ENCODE measurements at regions not wholly inside any gene's neighbourhood (a gene's known extent, or its start where the extent isn't known, plus 50 kb on each side); places are given as distances from the start of the nearest gene placed in this dataset.
A peak's percentile ranks its signal among the peaks of the same experiment; 100 is the strongest.

DNA sequence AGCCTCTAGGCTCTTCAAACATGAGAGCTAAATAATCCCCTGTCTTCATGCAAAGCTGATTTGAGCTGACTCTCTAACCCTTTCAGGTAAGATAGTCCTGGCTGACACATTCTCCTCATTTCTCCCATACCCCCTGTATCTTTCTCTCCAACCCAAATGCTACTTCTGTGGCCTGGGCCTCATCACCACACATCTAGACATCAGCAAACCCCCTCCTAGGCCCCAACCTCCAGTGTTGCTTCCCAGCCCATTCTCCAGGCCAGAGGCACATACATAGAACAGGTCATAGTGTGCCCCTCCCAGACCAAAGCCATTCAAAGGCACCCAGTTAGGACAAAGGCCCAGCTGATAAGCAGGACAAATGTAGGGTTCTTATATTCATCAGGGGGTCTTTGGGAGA is 84.9 kb downstream of the ANKRD60 start:
- ATAC-seq: no peak
- H3K27me3 Mint-ChIP-seq: peaks cover 58% of the 10 kb centered on the region
- H3K4me1 Mint-ChIP-seq: no peaks in the 10 kb centered on the region
- peaks cover 8% of the 10 kb centered on the region for H3K9me3 Mint-ChIP-seq
- H3K36me3 Mint-ChIP-seq: no peaks in the 10 kb centered on the region
- no peak overlapping the region for H3K27ac Mint-ChIP-seq
- no peak overlapping the region for H3K4me3 Mint-ChIP-seq

GRCh38 chr20:58142843-58143185 is 85.6 kb downstream of the ANKRD60 start:
- Mint-ChIP-seq H3K27me3 (peaks cover 58% of the 10 kb centered on the region), H3K27ac (no peak overlapping the region), H3K4me1 (no peaks in the 10 kb centered on the region), H3K36me3 (no peaks in the 10 kb centered on the region), H3K9me3 (peaks cover 4% of the 10 kb centered on the region), H3K4me3 (no peak overlapping the region)
- no peak for ATAC-seq

GRCh38 chr20:58141971-58142842 is 86.2 kb downstream of the ANKRD60 start:
- H3K9me3 Mint-ChIP-seq: no peaks in the 10 kb centered on the region
- H3K27ac Mint-ChIP-seq: no peak overlapping the region
- H3K36me3 Mint-ChIP-seq: no peaks in the 10 kb centered on the region
- H3K27me3 Mint-ChIP-seq: peaks cover 61% of the 10 kb centered on the region
- H3K4me3 Mint-ChIP-seq: no peak overlapping the region
- no peak for ATAC-seq
- no peaks in the 10 kb centered on the region for H3K4me1 Mint-ChIP-seq

GRCh38 chr20:58141496-58141895 is 87.0 kb downstream of the ANKRD60 start:
- no peak for ATAC-seq
- Mint-ChIP-seq H3K4me3 (no peak overlapping the region), H3K27ac (no peak overlapping the region), H3K36me3 (no peaks in the 10 kb centered on the region), H3K4me1 (no peaks in the 10 kb centered on the region), H3K9me3 (no peaks in the 10 kb centered on the region), H3K27me3 (peaks cover 68% of the 10 kb centered on the region)

DNA sequence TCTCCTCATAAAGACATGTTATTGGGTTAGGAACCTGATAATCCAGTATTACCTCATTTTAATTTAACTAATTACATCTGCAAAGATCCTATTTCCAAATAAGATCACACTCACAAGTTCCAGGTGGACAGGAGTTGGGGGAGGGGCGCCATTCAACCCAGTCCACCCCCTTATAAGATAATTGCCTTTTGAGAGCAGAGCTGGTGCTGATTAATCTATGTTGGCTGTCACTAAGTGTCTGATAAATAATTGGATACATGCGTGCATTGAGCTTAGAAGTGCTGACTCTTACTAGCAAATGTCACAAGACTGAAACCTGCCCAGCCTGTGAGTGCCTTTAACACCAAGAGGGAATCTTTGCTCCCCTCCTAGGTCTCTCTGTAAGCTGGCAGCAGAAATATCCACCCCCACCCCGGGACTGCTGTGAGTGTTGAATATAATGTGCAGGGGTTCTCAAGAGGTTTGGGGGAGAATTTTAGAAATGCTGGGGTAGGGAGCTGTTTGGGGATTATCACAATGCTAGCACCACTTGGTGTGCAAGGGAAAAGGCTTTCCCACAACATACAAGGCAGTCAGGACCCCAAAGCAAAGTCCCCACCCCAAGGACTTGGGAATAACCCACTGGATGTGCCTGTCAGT is 87.5 kb downstream of the ANKRD60 start:
- no peak overlapping the region for H3K4me3 Mint-ChIP-seq
- H3K27ac Mint-ChIP-seq: no peak overlapping the region
- peaks cover 66% of the 10 kb centered on the region for H3K27me3 Mint-ChIP-seq
- ATAC-seq: no peak
- H3K4me1 Mint-ChIP-seq: no peaks in the 10 kb centered on the region
- no peaks in the 10 kb centered on the region for H3K9me3 Mint-ChIP-seq
- H3K36me3 Mint-ChIP-seq: no peaks in the 10 kb centered on the region

DNA sequence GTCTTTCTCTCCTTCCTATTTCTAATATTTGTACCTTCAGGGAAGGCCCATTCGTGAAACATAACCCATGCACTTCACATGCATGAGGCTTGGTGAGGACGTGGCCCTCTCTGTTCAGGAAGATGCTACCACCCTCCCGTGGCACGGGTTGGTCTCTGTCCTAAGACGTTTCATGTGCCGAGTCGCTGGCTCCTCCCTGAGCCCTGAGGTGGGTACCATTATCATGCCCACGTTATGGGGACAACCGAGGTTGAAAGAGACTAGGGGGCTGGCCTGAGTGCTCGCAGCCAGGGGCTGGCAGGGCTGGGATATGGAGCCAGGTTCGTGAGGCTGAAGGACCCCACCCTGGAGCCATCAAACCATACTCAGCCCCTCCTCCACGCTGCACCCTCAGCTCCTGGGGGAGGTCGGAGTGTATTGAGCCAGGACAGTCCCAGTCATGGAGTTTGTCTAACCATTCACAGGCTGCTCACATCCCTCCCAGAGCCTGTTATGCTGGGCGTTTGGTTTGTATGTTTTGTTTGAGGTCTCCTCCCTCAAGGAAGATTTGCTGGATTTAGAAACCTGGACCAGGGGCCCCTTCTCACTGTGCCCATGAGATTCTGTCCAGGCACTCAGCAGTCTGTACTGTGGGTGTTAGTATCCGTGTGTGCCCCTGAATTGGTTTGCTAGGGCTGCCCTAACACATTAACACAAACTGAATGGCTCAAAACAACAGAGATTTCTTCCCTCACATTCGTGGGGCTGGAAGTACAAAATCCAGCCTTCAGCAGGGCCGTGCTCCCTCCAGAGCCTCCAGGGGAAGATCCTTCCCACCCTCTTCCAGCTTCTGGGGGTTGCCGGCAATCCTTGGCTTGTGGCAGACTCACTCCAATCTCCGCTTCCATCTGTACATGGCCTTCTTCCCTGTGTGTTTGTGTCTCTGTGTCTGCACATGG is 88.3 kb downstream of the ANKRD60 start:
- no peak overlapping the region for H3K27ac Mint-ChIP-seq
- H3K36me3 Mint-ChIP-seq: no peaks in the 10 kb centered on the region
- H3K27me3 Mint-ChIP-seq: peaks cover 65% of the 10 kb centered on the region
- no peaks in the 10 kb centered on the region for H3K9me3 Mint-ChIP-seq
- no peak for ATAC-seq
- H3K4me3 Mint-ChIP-seq: no peak overlapping the region
- no peaks in the 10 kb centered on the region for H3K4me1 Mint-ChIP-seq

DNA sequence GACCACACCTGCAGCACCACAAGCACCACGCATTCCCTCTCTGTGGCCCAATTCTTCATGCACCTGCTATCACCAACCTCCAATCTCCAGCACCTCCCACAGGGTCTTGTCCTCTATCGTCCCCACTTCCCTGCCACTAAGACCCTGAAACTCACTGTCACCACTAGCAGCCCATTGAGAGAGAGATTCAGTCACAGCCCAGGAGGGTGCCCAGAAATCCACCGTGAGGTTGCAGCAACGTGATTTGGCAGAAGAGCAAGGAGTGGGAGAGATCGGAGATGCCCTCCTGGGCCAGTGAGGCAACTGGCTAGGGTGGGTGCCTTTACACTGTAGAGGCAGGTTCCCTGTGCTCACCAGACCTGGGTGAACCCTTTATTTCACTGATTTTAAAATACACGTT is 90.1 kb downstream of the ANKRD60 start:
- Mint-ChIP-seq H3K4me1 (no peaks in the 10 kb centered on the region), H3K36me3 (no peaks in the 10 kb centered on the region), H3K27me3 (peaks cover 66% of the 10 kb centered on the region), H3K27ac (no peak overlapping the region), H3K9me3 (no peaks in the 10 kb centered on the region), H3K4me3 (no peak overlapping the region)
- ATAC-seq: no peak

- peak; percentile 37 for ATAC-seq
- no peaks in the 10 kb centered on the region for H3K4me1 Mint-ChIP-seq
- no peak overlapping the region for H3K4me3 Mint-ChIP-seq
- H3K27me3 Mint-ChIP-seq: peaks cover 70% of the 10 kb centered on the region
- no peaks in the 10 kb centered on the region for H3K9me3 Mint-ChIP-seq
- no peaks in the 10 kb centered on the region for H3K36me3 Mint-ChIP-seq
- no peak overlapping the region for H3K27ac Mint-ChIP-seq
Observed at GRCh38 chr20:58137651-58138265, 90.7 kb downstream of the ANKRD60 start.

- Mint-ChIP-seq H3K27me3 (peaks cover 71% of the 10 kb centered on the region), H3K4me1 (no peaks in the 10 kb centered on the region), H3K36me3 (no peaks in the 10 kb centered on the region), H3K9me3 (no peaks in the 10 kb centered on the region), H3K27ac (no peak overlapping the region), H3K4me3 (no peak overlapping the region)
- ATAC-seq: no peak
Observed at GRCh38 chr20:58137236-58137635, 91.2 kb downstream of the ANKRD60 start.

- Mint-ChIP-seq H3K4me3 (no peak overlapping the region), H3K36me3 (no peaks in the 10 kb centered on the region), H3K27me3 (peaks cover 82% of the 10 kb centered on the region), H3K27ac (no peak overlapping the region), H3K9me3 (no peaks in the 10 kb centered on the region), H3K4me1 (no peaks in the 10 kb centered on the region)
- no peak for ATAC-seq
Observed at GRCh38 chr20:58136149-58136484, 92.3 kb downstream of the ANKRD60 start.

- H3K9me3 Mint-ChIP-seq: no peaks in the 10 kb centered on the region
- H3K4me3 Mint-ChIP-seq: no peak overlapping the region
- no peaks in the 10 kb centered on the region for H3K4me1 Mint-ChIP-seq
- no peak for ATAC-seq
- H3K27ac Mint-ChIP-seq: no peak overlapping the region
- peaks cover 86% of the 10 kb centered on the region for H3K27me3 Mint-ChIP-seq
- no peaks in the 10 kb centered on the region for H3K36me3 Mint-ChIP-seq
Observed at GRCh38 chr20:58135441-58136148, 92.9 kb downstream of the ANKRD60 start.

DNA sequence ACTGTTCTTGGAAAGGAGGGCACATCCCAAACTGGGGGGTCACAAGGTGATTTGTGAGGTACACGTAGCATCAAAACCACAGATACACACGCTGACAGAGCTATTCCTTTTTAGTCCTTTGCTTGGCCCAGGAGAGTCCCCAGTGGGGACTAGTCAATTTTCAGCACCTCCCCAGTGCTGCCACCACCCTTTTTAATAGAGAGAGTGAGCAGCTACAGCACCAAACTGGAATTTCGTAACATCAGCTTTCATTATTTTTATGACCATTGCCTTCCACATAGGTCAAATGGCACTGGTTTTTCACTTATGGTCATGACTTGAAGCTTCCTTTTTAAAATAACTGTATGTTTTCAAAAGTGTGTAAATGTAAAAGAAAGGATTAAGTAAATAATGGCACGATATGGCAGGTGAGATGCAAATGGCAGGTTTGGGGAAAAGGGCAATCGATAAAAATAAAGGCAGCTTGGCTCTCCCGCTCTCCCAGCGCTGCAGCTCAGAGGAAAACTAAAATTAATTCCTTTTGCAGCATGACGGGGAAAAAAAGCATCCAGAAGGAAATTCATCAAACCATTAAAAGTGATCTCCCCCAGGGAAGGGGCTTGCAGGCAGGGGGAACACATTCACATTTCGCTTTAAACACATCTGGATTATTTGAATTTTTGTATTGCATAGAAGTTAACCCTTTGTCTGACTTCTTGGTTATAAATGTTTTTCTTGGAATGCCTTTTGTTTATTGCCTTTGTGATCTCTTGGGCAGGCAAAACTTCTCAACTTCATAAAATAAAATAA is 95.2 kb downstream of the ANKRD60 start:
- Mint-ChIP-seq H3K27ac (no peak overlapping the region), H3K4me1 (no peaks in the 10 kb centered on the region), H3K27me3 (peaks cover 87% of the 10 kb centered on the region), H3K4me3 (no peak overlapping the region), H3K36me3 (no peaks in the 10 kb centered on the region), H3K9me3 (no peaks in the 10 kb centered on the region)
- ATAC-seq: no peak

- Mint-ChIP-seq H3K9me3 (peaks cover 2% of the 10 kb centered on the region), H3K4me3 (no peak overlapping the region), H3K27me3 (peaks cover 80% of the 10 kb centered on the region), H3K36me3 (no peaks in the 10 kb centered on the region), H3K4me1 (no peaks in the 10 kb centered on the region), H3K27ac (no peak overlapping the region)
- ATAC-seq: no peak
Observed at GRCh38 chr20:58131551-58132142, 96.8 kb downstream of the ANKRD60 start.

DNA sequence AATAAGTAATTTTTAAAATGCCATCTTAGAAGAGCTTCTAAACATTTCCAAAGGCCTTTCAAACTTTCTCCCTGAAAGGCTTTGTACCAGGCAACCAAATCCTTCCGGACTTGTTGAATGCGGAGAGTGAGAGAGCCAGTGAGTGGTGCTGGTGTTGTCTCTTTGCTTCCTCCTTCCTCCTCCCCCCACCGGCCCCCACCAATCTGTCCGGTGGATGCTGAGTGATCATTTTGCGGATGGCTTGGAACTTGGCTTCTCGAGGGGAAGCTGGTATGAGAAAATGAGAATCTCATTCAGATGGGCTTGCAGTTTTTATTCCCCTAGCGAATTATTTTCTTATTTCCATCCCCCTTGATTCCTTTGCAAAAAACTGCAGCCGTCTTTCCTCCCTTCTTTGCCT is 97.3 kb downstream of the ANKRD60 start:
- Mint-ChIP-seq H3K27ac (no peak overlapping the region), H3K36me3 (no peaks in the 10 kb centered on the region), H3K9me3 (peaks cover 6% of the 10 kb centered on the region), H3K27me3 (peaks cover 78% of the 10 kb centered on the region), H3K4me3 (no peak overlapping the region), H3K4me1 (no peaks in the 10 kb centered on the region)
- no peak for ATAC-seq
